ENCODE measurements at regions not wholly inside any gene's neighbourhood (a gene's known extent, or its start where the extent isn't known, plus 50 kb on each side); places are given as distances from the start of the nearest gene placed in this dataset.

GRCh38 chr9:102273952-102274351 lies 535.5 kb upstream of the GRIN3A start:
- H3K79me2 ChIP-seq (replicated peaks; ENCODE audit: insufficient read depth, low read length), result no peaks in the 10 kb centered on the region
- H3K9me3 ChIP-seq (ENCODE audit: low read length), result no peaks in the 10 kb centered on the region
- H3K9me2 ChIP-seq (ENCODE audit: insufficient read depth, low read length), result no peaks in the 10 kb centered on the region
- H3K27me3 ChIP-seq (ENCODE audit: insufficient read depth, low read depth, low read length), result no peaks in the 10 kb centered on the region
- no peak overlapping the region for H2AFZ ChIP-seq (ENCODE audit: low read depth, low read length)
- H3K36me3 ChIP-seq (ENCODE audit: insufficient read depth, low read length), result no peaks in the 10 kb centered on the region
- no peak overlapping the region for H3K9ac ChIP-seq (ENCODE audit: low read length)
- no peak overlapping the region for H3K4me2 ChIP-seq (ENCODE audit: low read length)
- H4K20me1 ChIP-seq (ENCODE audit: insufficient read depth), result no peaks in the 10 kb centered on the region
- H3F3A ChIP-seq (ENCODE audit: insufficient read depth, low read length, poor library complexity, severe bottlenecking), result no peaks in the 10 kb centered on the region
- TF ChIP-seq REST (IDR thresholded peaks at IDR 0.05; ENCODE audit: borderline replicate concordance) (no peak), EZH2 (IDR thresholded peaks at IDR 0.05; ENCODE audit: borderline replicate concordance, insufficient read depth, low read length, poor library complexity, severe bottlenecking) (no peak), POLR2AphosphoS5 (IDR thresholded peaks at IDR 0.05) (no peak), CTCF (IDR thresholded peaks at IDR 0.05; ENCODE audit: poor library complexity, severe bottlenecking) (no peak), EP300 (conservative IDR thresholded peaks at IDR 0.05; ENCODE audit: poor library complexity, severe bottlenecking) (no peak), TAF1 (IDR thresholded peaks at IDR 0.05; ENCODE audit: low read depth) (no peak)
- no peak overlapping the region for H3K4me3 ChIP-seq (ENCODE audit: low read length)
- no peak overlapping the region for H3K27ac ChIP-seq (ENCODE audit: low read length)

- no peaks in the 10 kb centered on the region for H3K36me3 ChIP-seq (ENCODE audit: insufficient read depth, low read length)
- H4K20me1 ChIP-seq (ENCODE audit: insufficient read depth), result no peaks in the 10 kb centered on the region
- no peaks in the 10 kb centered on the region for H3K9me2 ChIP-seq (ENCODE audit: insufficient read depth, low read length)
- H3K4me2 ChIP-seq (ENCODE audit: low read length), result no peak overlapping the region
- H2AFZ ChIP-seq (ENCODE audit: low read depth, low read length), result no peak overlapping the region
- H3K79me2 ChIP-seq (replicated peaks; ENCODE audit: insufficient read depth, low read length), result no peaks in the 10 kb centered on the region
- no peaks in the 10 kb centered on the region for H3K27me3 ChIP-seq (ENCODE audit: insufficient read depth, low read depth, low read length)
- no peak overlapping the region for H3K27ac ChIP-seq (ENCODE audit: low read length)
- H3F3A ChIP-seq (ENCODE audit: insufficient read depth, low read length, poor library complexity, severe bottlenecking), result no peaks in the 10 kb centered on the region
- H3K4me3 ChIP-seq (ENCODE audit: low read length), result no peak overlapping the region
- H3K9ac ChIP-seq (ENCODE audit: low read length), result no peak overlapping the region
- TF ChIP-seq RAD21 (conservative IDR thresholded peaks at IDR 0.05), result no peak
- no peaks in the 10 kb centered on the region for H3K9me3 ChIP-seq (ENCODE audit: low read length)
These were observed 514.7 kb upstream of the GRIN3A start for GRCh38 chr9:102253099-102253498.

GRCh38 chr9:102244916-102245315 lies 506.5 kb upstream of the GRIN3A start:
- no peak overlapping the region for H3K27ac ChIP-seq (ENCODE audit: low read length)
- no peaks in the 10 kb centered on the region for H3K79me2 ChIP-seq (replicated peaks; ENCODE audit: insufficient read depth, low read length)
- no peak overlapping the region for H3K4me2 ChIP-seq (ENCODE audit: low read length)
- H3K36me3 ChIP-seq (ENCODE audit: insufficient read depth, low read length), result no peaks in the 10 kb centered on the region
- no peak overlapping the region for H3K4me3 ChIP-seq (ENCODE audit: low read length)
- H4K20me1 ChIP-seq (ENCODE audit: insufficient read depth), result no peaks in the 10 kb centered on the region
- H3K9me2 ChIP-seq (ENCODE audit: insufficient read depth, low read length), result no peaks in the 10 kb centered on the region
- no peaks in the 10 kb centered on the region for H3K9me3 ChIP-seq (ENCODE audit: low read length)
- no peaks in the 10 kb centered on the region for H3K27me3 ChIP-seq (ENCODE audit: insufficient read depth, low read depth, low read length)
- no peak overlapping the region for H2AFZ ChIP-seq (ENCODE audit: low read depth, low read length)
- H3K9ac ChIP-seq (ENCODE audit: low read length), result no peak overlapping the region
- no peak for TF ChIP-seq EZH2 (IDR thresholded peaks at IDR 0.05; ENCODE audit: borderline replicate concordance, insufficient read depth, low read length, poor library complexity, severe bottlenecking)
- TF ChIP-seq CTCF (IDR thresholded peaks at IDR 0.05; ENCODE audit: poor library complexity, severe bottlenecking), result no peak
- no peak for TF ChIP-seq POLR2AphosphoS5 (IDR thresholded peaks at IDR 0.05)
- no peak for TF ChIP-seq TAF1 (IDR thresholded peaks at IDR 0.05; ENCODE audit: low read depth)
- TF ChIP-seq SMC3 (conservative IDR thresholded peaks at IDR 0.05; ENCODE audit: poor library complexity), result no peak
- no peak for TF ChIP-seq MXI1 (conservative IDR thresholded peaks at IDR 0.05; ENCODE audit: poor library complexity, severe bottlenecking)
- no peak for TF ChIP-seq EP300 (conservative IDR thresholded peaks at IDR 0.05; ENCODE audit: poor library complexity, severe bottlenecking)
- no peak for TF ChIP-seq REST (IDR thresholded peaks at IDR 0.05; ENCODE audit: borderline replicate concordance)
- no peak for TF ChIP-seq RAD21 (conservative IDR thresholded peaks at IDR 0.05)
- no peaks in the 10 kb centered on the region for H3F3A ChIP-seq (ENCODE audit: insufficient read depth, low read length, poor library complexity, severe bottlenecking)

All from neural cell (in vitro differentiated cells).